Stimulated activated CD4-positive, alpha-beta T cell treated with anti-CD3 and anti-CD28 coated beads, TNF-alpha, amount 100 ng/mL, for 1 hour (primary cell): ENCODE measurements at regions not wholly inside any gene's neighbourhood (a gene's known extent, or its start where the extent isn't known, plus 50 kb on each side); places are given as distances from the start of the nearest gene placed in this dataset.
"Not testable (repeated sequence)": the region's sequence is repeated elsewhere in the genome, so short reads cannot be mapped to it uniquely, and the experiment has no call there.

Experiments used
- DNase-seq, 3 donors: peaks; one replicate each; pipeline ENCODE4 v3.0.0-alpha.2; 2020; ENCODE audit warnings: low read depth in 3 of 3, low spot score in 1 of 3

- DNase-seq, result no peak
Observed at GRCh38 chr17:22484826-22485225, 792.5 kb downstream of the KCNJ18 start.

GRCh38 chr17:22490399-22490798 lies 798.1 kb downstream of the KCNJ18 start:
- DNase-seq, result no peak

- no peak for DNase-seq
Observed at GRCh38 chr17:22492331-22492730, 800.0 kb downstream of the KCNJ18 start.

GRCh38 chr17:22496450-22496849 lies 804.1 kb downstream of the KCNJ18 start:
- DNase-seq, result no peak

- no peak for DNase-seq
Observed at GRCh38 chr17:22503322-22503899, 811.1 kb downstream of the KCNJ18 start.

- no peak for DNase-seq
Observed at GRCh38 chr17:22505660-22506059, 813.3 kb downstream of the KCNJ18 start.

- no peak for DNase-seq
Observed at GRCh38 chr17:22506231-22506630, 813.9 kb downstream of the KCNJ18 start.

GRCh38 chr17:22506861-22507260 lies 814.5 kb downstream of the KCNJ18 start:
- no peak for DNase-seq

GRCh38 chr17:22507823-22508222 lies 815.5 kb downstream of the KCNJ18 start:
- DNase-seq, result no peak

GRCh38 chr17:22510504-22510903 lies 818.2 kb downstream of the KCNJ18 start:
- no peak for DNase-seq

- DNase-seq, result no peak
Observed at GRCh38 chr17:22511431-22511830, 819.1 kb downstream of the KCNJ18 start.

GRCh38 chr17:22512057-22512456 lies 819.7 kb downstream of the KCNJ18 start:
- no peak for DNase-seq

GRCh38 chr17:22512506-22512905 lies 820.2 kb downstream of the KCNJ18 start:
- no peak for DNase-seq

- DNase-seq, result no peak
Observed at GRCh38 chr17:22512997-22513538, 820.7 kb downstream of the KCNJ18 start.

- DNase-seq, result no peak
Observed at GRCh38 chr17:22514315-22514714, 822.0 kb downstream of the KCNJ18 start.

GRCh38 chr17:22514767-22515320 lies 822.5 kb downstream of the KCNJ18 start:
- DNase-seq, result no peak

GRCh38 chr17:22515599-22515998 lies 823.3 kb downstream of the KCNJ18 start:
- DNase-seq, result no peak

GRCh38 chr17:22516861-22517636 lies 824.7 kb downstream of the KCNJ18 start:
- DNase-seq, result no peak

GRCh38 chr17:22517716-22518115 lies 825.4 kb downstream of the KCNJ18 start:
- no peak for DNase-seq

GRCh38 chr17:22518185-22518584 lies 825.9 kb downstream of the KCNJ18 start:
- DNase-seq, result no peak

GRCh38 chr17:22548873-22549272 lies 856.5 kb downstream of the KCNJ18 start:
- DNase-seq, result not testable (repeated sequence)

GRCh38 chr17:22551695-22552415 lies 859.5 kb downstream of the KCNJ18 start:
- DNase-seq, result not testable (repeated sequence)
